ENCODE measurements at regions not wholly inside any gene's neighbourhood (a gene's known extent, or its start where the extent isn't known, plus 50 kb on each side); places are given as distances from the start of the nearest gene placed in this dataset.
"Not testable (repeated sequence)": the region's sequence is repeated elsewhere in the genome, so short reads cannot be mapped to it uniquely, and the experiment has no call there.

- DNase-seq (ENCODE audit: low read depth in 4 of 4, low spot score in 3 of 4): not testable (repeated sequence)
Observed at GRCh38 chrX:35221391-35221790, 278.8 kb downstream of the FAM47B start.

DNA sequence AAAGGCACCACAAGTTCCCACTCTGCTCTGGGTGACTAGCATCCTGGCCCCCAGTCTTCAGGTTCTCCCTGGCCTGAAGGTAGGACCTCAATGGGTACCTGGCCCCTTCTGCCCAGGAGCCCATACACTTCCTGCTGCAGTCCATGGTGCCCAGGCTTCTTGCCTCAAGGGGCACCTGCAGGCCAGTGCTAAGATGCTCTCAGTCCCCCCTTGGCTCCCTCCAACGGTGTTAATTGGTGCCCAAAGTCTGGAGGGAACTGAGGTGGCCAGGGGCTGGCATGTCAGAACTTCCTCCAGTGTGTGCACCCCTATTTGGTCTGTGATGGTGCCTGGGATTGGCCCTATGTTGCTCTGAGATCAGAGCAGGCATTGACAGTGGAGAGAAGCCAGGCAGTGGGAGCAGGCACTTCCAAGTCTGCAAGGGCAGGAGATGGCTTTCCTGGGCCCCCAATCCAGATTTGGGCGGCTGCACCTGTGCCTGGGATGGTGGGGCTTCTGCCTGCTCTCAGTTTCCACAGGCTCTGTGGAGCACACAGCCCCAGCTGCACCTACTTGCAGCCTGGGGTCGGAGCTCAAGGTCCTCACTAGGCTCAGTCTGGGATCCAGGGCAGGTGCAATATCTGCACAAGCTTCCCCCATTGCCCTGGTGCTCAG is 301.6 kb downstream of the FAM47B start:
- DNase-seq (ENCODE audit: low read depth in 4 of 4, low spot score in 3 of 4): no peak

DNA sequence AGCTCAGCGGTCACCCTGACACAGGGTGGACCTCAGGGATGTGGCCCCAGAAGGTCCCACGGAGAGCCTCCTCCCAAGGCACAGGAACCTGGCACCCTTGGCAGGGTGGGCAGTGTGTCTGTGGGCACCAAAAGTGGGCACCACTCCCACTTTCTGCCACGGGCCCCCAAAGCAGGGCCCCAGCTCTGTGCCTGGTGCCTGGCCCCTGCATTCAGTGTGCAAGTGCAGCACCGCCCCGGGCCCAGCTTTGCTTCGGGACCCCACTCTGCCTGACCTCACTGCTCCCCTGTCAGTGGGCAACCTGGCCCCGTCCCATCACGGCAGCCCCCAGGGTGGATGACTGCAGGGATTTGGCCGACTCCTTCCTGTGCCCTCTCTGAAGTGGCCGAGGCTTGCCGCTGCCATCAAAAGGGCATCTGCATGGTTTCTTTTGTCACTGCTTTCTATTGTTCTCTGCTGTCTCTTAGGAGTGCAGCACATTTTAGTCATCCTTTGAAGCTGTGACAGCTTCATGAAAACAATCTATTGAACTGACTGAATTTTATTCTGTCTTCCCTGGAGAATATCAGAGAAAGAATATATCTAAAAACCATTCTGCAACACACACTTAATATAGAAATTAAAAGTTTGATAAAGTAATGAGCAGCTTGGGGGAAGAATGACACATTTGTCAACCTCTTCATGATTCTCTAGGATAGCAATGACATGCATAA is 302.4 kb downstream of the FAM47B start:
- DNase-seq (ENCODE audit: low read depth in 4 of 4, low spot score in 3 of 4): no peak

DNA sequence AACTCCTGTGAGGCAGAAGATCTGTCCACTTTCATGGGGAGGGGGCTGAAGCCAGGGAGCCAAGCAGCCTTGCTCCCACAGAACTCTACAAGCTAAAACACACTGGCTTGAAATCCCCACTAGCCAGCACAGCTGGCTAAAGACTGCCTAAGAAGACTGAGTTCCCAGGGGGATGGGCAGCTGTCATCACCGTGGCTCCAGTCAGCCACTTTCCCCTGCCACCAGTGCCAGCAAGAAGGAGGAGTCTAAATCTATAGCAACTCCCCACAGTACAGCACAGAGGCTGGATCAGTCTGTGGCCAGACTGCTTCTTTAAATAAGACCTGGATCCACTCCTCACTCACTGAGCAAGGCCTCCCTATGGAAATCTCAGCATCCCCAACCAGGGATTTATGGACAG is 308.6 kb downstream of the FAM47B start:
- no peak for DNase-seq (ENCODE audit: low read depth in 4 of 4, low spot score in 3 of 4)

DNA sequence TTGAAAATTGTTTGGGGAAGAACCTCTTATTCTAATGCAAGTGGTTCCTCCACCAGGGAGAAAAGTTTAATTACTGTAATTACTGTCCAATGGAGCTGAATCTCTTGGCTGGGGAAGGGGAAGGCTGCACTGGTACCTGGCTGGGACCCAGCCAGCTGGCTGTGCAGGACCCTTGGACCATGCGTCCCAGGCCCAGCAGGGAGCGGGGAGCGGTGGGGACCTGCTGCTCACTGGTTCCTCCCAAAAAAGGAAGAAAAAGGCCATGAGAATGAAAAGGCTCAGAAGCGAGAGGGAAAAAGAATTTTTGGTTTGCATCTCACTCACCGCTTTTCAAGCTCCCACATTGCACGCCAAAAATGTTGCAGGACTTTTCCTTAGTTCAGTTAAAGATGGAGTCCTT is 333.5 kb downstream of the FAM47B start:
- DNase-seq (ENCODE audit: low read depth in 4 of 4, low spot score in 3 of 4): no peak

GRCh38 chrX:35285289-35285962 is 342.8 kb downstream of the FAM47B start:
- DNase-seq (ENCODE audit: low read depth in 4 of 4, low spot score in 3 of 4): no peak

DNA sequence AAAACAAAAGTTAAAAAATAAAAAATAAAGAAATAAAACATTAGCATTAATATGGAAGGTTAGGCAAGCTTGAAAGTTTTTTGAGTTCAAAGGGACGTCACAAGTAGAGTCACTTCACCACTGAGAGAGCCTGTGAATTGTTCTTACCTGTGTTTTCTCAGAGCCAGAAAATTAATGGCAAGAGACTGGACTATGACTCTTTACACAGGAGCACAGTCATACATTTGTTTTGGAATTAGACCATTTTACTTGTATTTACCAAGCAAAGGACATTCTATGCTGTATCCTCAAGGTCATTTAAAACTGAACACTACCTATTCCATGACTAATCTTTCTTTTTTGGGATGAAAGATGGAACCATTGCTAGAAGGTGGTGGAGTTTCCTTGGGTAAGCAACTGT is 346.1 kb downstream of the FAM47B start:
- no peak for DNase-seq (ENCODE audit: low read depth in 4 of 4, low spot score in 3 of 4)

- no peak for DNase-seq (ENCODE audit: low read depth in 4 of 4, low spot score in 3 of 4)
Observed at GRCh38 chrX:35289952-35290351, 347.4 kb downstream of the FAM47B start.

GRCh38 chrX:35291013-35291412 is 348.4 kb downstream of the FAM47B start:
- DNase-seq (ENCODE audit: low read depth in 4 of 4, low spot score in 3 of 4): no peak

- no peak for DNase-seq (ENCODE audit: low read depth in 4 of 4, low spot score in 3 of 4)
Observed at GRCh38 chrX:35292522-35292921, 349.9 kb downstream of the FAM47B start.

- not testable (repeated sequence) for DNase-seq (ENCODE audit: low read depth in 4 of 4, low spot score in 3 of 4)
Observed at GRCh38 chrX:35305037-35305436, 362.4 kb downstream of the FAM47B start.

DNA sequence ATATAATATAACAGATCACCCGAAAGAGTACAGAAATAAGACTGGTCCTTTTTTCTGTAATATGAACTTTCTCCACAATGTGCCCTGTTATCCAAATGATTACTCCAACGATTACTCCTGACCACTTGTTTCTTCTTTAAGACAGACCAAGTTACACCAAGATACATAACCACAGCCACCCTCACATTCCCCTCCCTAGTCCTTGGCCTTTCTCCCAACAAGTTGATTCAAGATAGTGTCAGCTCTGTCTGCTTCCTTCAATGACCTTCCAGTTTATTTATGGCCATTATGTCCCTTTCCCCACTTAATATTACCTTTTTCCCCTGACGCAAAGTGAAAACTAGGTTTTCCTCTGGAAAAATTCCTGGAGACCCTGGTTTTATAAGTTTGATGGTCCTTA is 397.2 kb downstream of the FAM47B start:
- DNase-seq (ENCODE audit: low read depth in 4 of 4, low spot score in 3 of 4): no peak

DNA sequence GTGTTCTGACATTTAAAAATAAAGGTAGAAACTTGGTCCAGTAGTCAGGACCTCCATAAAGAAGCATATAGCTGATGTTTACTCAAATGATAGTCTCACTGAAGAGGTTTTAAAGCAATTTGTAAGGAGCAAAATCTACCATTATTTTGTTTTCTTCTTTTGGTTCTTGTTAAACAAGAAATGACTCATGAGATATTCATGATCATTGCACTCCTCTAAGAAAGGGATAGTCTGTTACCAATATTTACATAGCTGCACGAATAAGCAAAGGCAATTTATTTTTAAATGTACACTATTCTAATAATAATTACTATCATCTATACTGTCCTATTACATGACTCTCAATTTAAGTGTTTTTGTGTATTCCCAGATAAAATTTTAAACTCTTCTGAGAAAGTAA is 397.9 kb downstream of the FAM47B start:
- no peak for DNase-seq (ENCODE audit: low read depth in 4 of 4, low spot score in 3 of 4)

DNA sequence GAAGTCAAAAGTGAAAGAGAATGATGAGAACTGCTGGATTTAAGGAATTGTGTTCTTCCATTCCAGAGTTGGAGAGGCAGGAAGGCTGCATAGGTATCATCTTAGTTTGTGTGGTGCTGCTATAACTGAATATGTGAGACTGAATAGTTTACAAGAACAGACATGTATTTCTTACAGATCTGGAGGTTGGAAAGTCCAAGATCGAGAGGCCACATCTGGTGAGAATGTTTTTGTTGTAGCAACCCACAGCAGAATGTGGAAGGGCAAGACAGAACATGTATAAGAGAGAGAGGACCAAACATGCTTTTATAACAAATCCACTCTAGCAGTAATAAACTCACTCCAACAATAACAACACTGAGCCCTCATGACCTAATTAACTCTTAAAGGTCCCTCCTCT is 408.6 kb downstream of the FAM47B start:
- no peak for DNase-seq (ENCODE audit: low read depth in 4 of 4, low spot score in 3 of 4)

- no peak for DNase-seq (ENCODE audit: low read depth in 4 of 4, low spot score in 3 of 4)
Observed at GRCh38 chrX:35351795-35352483, 409.3 kb downstream of the FAM47B start.

- no peak for DNase-seq (ENCODE audit: low read depth in 4 of 4, low spot score in 3 of 4)
Observed at GRCh38 chrX:35357656-35358055, 415.1 kb downstream of the FAM47B start.

- no peak for DNase-seq (ENCODE audit: low read depth in 4 of 4, low spot score in 3 of 4)
Observed at GRCh38 chrX:35362866-35363265, 420.3 kb downstream of the FAM47B start.

DNA sequence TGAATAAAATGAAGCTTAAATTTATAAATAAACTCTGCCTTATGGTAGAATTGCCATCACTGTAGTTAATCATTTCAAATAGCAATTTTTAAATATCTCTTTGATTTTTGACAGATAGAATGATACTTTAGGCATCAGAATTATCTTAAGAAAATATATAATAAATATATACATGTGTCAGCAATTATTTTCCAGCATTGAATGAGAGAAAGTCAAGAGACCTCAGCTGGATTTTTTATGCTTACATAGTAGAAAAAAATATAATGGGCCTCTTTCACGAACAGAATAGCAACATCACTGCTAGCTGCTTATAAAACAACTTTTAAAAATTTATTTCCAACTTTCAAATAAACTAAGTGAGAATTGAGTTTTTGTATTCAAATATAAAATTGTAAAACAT is 424.0 kb upstream of the MAGEB16 start:
- no peak for DNase-seq (ENCODE audit: low read depth in 4 of 4, low spot score in 3 of 4)

- DNase-seq (ENCODE audit: low read depth in 4 of 4, low spot score in 3 of 4): no peak
Observed at GRCh38 chrX:35380808-35381700, 417.1 kb upstream of the MAGEB16 start.

DNA sequence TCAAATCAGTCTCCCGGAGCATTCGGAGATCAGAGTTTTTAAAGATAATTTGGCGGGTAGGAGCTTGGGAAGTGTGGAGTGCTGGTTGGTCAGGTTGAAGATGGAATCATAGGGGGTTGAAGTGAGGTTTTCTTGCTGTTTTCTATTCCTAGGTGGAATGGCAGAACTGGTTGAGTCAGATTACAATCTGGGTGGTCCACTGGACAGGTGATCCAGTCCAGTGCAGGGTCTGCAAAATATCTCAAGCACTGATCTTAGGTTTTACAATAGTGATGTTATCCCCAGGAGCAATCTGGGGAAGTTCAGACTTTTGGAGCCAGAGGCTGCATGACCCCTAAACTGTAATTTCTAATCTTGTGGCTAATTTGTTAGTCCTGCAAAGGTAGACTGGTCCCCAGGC is 416.4 kb upstream of the MAGEB16 start:
- not testable (repeated sequence) for DNase-seq (ENCODE audit: low read depth in 4 of 4, low spot score in 3 of 4)

Data from left renal pelvis (tissue), 4 donors.